ENCODE measurements at regions not wholly inside any gene's neighbourhood (a gene's known extent, or its start where the extent isn't known, plus 50 kb on each side); places are given as distances from the start of the nearest gene placed in this dataset.

- BruUV-seq (replicated peaks): no TSS peak
- ChIA-PET POLR2A (ENCODE audit: unreplicated experiment) (no interaction called here), CTCF (no interaction called here)
- H3K4me2 ChIP-seq (ENCODE audit: low read length): no peak overlapping the region
- peaks cover 27% of the 10 kb centered on the region for H3K4me1 ChIP-seq (ENCODE audit: insufficient read depth, low read length)
- H3K4me3 ChIP-seq (ENCODE audit: low read length): no peak overlapping the region
- no peak; the same call in 1 of the 2 replicates for ATAC-seq
- no peaks in the 10 kb centered on the region for H3K9me3 ChIP-seq (ENCODE audit: low read length)
- H3K27me3 ChIP-seq (ENCODE audit: low read length): no peaks in the 10 kb centered on the region
- no peak for DNase-seq
- intact Hi-C loops (cut with micrococcal nuclease): no loop called here
- no peak overlapping the region for H2AFZ ChIP-seq (ENCODE audit: low read length)
- TF ChIP-seq EZH2phosphoT487 (IDR thresholded peaks at IDR 0.05; ENCODE audit: borderline replicate concordance, low read length) (no peak), EZH2 (IDR thresholded peaks at IDR 0.05; ENCODE audit: low read length, unreplicated experiment) (no peak), CTCF (conservative IDR thresholded peaks at IDR 0.05; ENCODE audit: low read depth, low read length) (no peak)
- no peak overlapping the region for H3K27ac ChIP-seq (ENCODE audit: low read length)
- no peak overlapping the region for H3K9ac ChIP-seq (ENCODE audit: low read length)
- no peaks in the 10 kb centered on the region for H3F3A ChIP-seq (ENCODE audit: low read length, unreplicated experiment)
- peaks cover 76% of the 10 kb centered on the region for H3K79me2 ChIP-seq (ENCODE audit: low read length)
- H4K20me1 ChIP-seq (ENCODE audit: low read length): peaks cover 13% of the 10 kb centered on the region; the same call in 1 of the 2 replicates
- no peaks in the 10 kb centered on the region for H3K9me2 ChIP-seq (replicated peaks; ENCODE audit: low read length)
- no peaks in the 10 kb centered on the region for H3K36me3 ChIP-seq (ENCODE audit: low read depth, low read length)
Measured at GRCh38 chr14:71365361-71365760, 458.1 kb downstream of the PCNX1 start.

- ChIA-PET CTCF (no interaction called here), POLR2A (ENCODE audit: unreplicated experiment) (interaction anchor here (0.5 kb wide), 1 partner anchor 188 kb away, joined by 14 read pairs; no protein-coding TSS in a partner anchor)
- H2AFZ ChIP-seq (ENCODE audit: low read length): no peak overlapping the region
- H3K36me3 ChIP-seq (ENCODE audit: low read depth, low read length): no peaks in the 10 kb centered on the region
- H3F3A ChIP-seq (ENCODE audit: low read length, unreplicated experiment): peaks cover 5% of the 10 kb centered on the region
- H3K4me1 ChIP-seq (ENCODE audit: insufficient read depth, low read length): peaks cover 28% of the 10 kb centered on the region
- H3K79me2 ChIP-seq (ENCODE audit: low read length): peaks cover 71% of the 10 kb centered on the region
- H3K27me3 ChIP-seq (ENCODE audit: low read length): no peaks in the 10 kb centered on the region
- DNase-seq: no peak
- H4K20me1 ChIP-seq (ENCODE audit: low read length): 0 out of 2 replicates have a peak, but pooled peaks cover 6% of the 10 kb centered on the region
- ATAC-seq: no peak
- H3K27ac ChIP-seq (ENCODE audit: low read length): no peak overlapping the region
- BruUV-seq (replicated peaks): no TSS peak
- H3K9me2 ChIP-seq (replicated peaks; ENCODE audit: low read length): no peaks in the 10 kb centered on the region
- no peak overlapping the region for H3K4me3 ChIP-seq (ENCODE audit: low read length)
- TF ChIP-seq EZH2phosphoT487 (IDR thresholded peaks at IDR 0.05; ENCODE audit: borderline replicate concordance, low read length) (no peak), CTCF (conservative IDR thresholded peaks at IDR 0.05; ENCODE audit: low read depth, low read length) (no peak)
- no peak overlapping the region for H3K9ac ChIP-seq (ENCODE audit: low read length)
- H3K4me2 ChIP-seq (ENCODE audit: low read length): no peak overlapping the region
- intact Hi-C loops (cut with micrococcal nuclease): no loop called here
- H3K9me3 ChIP-seq (ENCODE audit: low read length): no peaks in the 10 kb centered on the region
Measured at GRCh38 chr14:71366861-71367260, 459.6 kb downstream of the PCNX1 start.

GRCh38 chr14:71371711-71372396 lies 464.6 kb downstream of the PCNX1 start:
- no peaks in the 10 kb centered on the region for H3K9me3 ChIP-seq (ENCODE audit: low read length)
- H4K20me1 ChIP-seq (ENCODE audit: low read length): 0 out of 2 replicates have a peak, but pooled peaks cover 3% of the 10 kb centered on the region
- ATAC-seq (peak; percentile 98), DNase-seq (peak; percentile 78)
- H3K27me3 ChIP-seq (ENCODE audit: low read length): no peaks in the 10 kb centered on the region
- no peaks in the 10 kb centered on the region; the same call in 1 of the 2 replicates for H3K9me2 ChIP-seq (replicated peaks; ENCODE audit: low read length)
- no TSS peak for BruUV-seq (replicated peaks)
- H3K4me2 ChIP-seq (ENCODE audit: low read length): peak overlapping the region; percentile 80
- H3K36me3 ChIP-seq (ENCODE audit: low read depth, low read length): no peaks in the 10 kb centered on the region
- peak overlapping the region; percentile 51 for H3K4me3 ChIP-seq (ENCODE audit: low read length)
- intact Hi-C loops (cut with micrococcal nuclease): loop anchor here (2.0 kb wide), 3 partner anchors 31 to 77 kb away; no protein-coding TSS in a partner anchor
- ChIA-PET POLR2A (ENCODE audit: unreplicated experiment) (interaction anchor here (0.5 kb wide), 1 partner anchor 59 kb away, joined by 8 read pairs; no protein-coding TSS in a partner anchor), CTCF (no interaction called here)
- peaks cover 7% of the 10 kb centered on the region for H3F3A ChIP-seq (ENCODE audit: low read length, unreplicated experiment)
- H3K9ac ChIP-seq (ENCODE audit: low read length): peak overlapping the region; percentile 55
- H3K27ac ChIP-seq (ENCODE audit: low read length): peak overlapping the region; percentile 89
- H3K79me2 ChIP-seq (ENCODE audit: low read length): peaks cover 60% of the 10 kb centered on the region
- TF ChIP-seq EZH2 (IDR thresholded peaks at IDR 0.05; ENCODE audit: low read length, unreplicated experiment): no peak
- no peak for TF ChIP-seq CTCF (conservative IDR thresholded peaks at IDR 0.05; ENCODE audit: low read depth, low read length)
- no peak for TF ChIP-seq EZH2phosphoT487 (IDR thresholded peaks at IDR 0.05; ENCODE audit: borderline replicate concordance, low read length)
- no peak overlapping the region for H2AFZ ChIP-seq (ENCODE audit: low read length)
- peaks cover 30% of the 10 kb centered on the region for H3K4me1 ChIP-seq (ENCODE audit: insufficient read depth, low read length)
